ENCODE measurements at regions not wholly inside any gene's neighbourhood (a gene's known extent, or its start where the extent isn't known, plus 50 kb on each side); places are given as distances from the start of the nearest gene placed in this dataset.

DNA sequence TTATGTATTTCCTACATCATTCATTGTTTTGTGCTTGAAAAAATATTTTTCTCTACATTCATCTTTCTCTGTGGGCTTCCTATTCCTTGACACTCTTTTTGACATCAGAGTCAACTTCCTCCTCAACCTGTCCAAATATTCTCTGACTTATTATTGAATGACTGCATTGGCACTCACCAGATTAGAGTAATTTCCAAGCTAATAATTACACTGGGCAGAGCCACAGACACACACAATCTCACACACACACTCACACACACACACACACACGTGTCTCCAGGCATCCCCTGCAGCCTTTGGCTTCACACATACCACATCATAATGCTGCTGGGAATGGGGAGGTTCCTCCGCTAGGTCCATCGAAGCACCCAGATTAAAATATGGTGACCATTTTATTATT is 184.5 kb downstream of the SYK start:
- BruUV-seq (replicated peaks): no TSS peak
- peaks cover 10% of the 10 kb centered on the region for H3K4me1 Mint-ChIP-seq (ENCODE audit: low read depth, unreplicated experiment)
- H3K27ac Mint-ChIP-seq (ENCODE audit: unreplicated experiment): no peak overlapping the region
- intact Hi-C loops (cut with micrococcal nuclease; ENCODE audit: unreplicated experiment): no loop called here
- H3K9me3 Mint-ChIP-seq (ENCODE audit: low read depth, unreplicated experiment): peaks cover 2% of the 10 kb centered on the region
- no peak overlapping the region for H3K4me3 Mint-ChIP-seq (ENCODE audit: low read depth, unreplicated experiment)
- H3K27me3 Mint-ChIP-seq (ENCODE audit: unreplicated experiment): no peaks in the 10 kb centered on the region
- CTCF ChIA-PET: interaction anchor here (0.6 to 0.7 kb wide), 3 partner anchors 96 to 572 kb away, joined by 4 to 5 read pairs (median 4); no protein-coding TSS in a partner anchor
- no peaks in the 10 kb centered on the region for H3K36me3 Mint-ChIP-seq (ENCODE audit: insufficient read depth, unreplicated experiment)
- TF ChIP-seq, protein P1, sequence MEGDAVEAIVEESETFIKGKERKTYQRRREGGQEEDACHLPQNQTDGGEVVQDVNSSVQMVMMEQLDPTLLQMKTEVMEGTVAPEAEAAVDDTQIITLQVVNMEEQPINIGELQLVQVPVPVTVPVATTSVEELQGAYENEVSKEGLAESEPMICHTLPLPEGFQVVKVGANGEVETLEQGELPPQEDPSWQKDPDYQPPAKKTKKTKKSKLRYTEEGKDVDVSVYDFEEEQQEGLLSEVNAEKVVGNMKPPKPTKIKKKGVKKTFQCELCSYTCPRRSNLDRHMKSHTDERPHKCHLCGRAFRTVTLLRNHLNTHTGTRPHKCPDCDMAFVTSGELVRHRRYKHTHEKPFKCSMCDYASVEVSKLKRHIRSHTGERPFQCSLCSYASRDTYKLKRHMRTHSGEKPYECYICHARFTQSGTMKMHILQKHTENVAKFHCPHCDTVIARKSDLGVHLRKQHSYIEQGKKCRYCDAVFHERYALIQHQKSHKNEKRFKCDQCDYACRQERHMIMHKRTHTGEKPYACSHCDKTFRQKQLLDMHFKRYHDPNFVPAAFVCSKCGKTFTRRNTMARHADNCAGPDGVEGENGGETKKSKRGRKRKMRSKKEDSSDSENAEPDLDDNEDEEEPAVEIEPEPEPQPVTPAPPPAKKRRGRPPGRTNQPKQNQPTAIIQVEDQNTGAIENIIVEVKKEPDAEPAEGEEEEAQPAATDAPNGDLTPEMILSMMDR (IDR thresholded peaks at IDR 0.05; ENCODE audit: unreplicated experiment): no peak
- no peak for DNase-seq

DNA sequence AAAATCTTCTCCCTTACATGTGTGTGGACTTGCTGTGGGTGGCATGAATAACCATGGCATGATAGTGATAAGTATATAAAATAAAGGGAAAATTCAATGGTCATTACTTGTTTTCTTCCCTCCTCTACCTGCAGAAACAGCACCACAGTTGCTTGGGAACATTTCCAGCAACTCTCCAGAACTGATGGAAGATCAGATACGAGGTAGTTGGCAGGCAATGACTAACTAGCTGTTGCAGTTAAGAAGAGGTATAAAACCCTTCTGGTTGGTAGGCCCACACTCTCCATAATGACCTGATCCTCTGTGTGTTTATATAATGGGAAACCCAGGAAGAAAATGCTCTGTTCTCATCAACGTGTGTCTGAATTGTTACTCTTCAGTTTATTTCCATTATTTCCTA is 185.9 kb downstream of the SYK start:
- no peak for DNase-seq
- H3K27me3 Mint-ChIP-seq (ENCODE audit: unreplicated experiment): no peaks in the 10 kb centered on the region
- CTCF ChIA-PET: no interaction called here

DNA sequence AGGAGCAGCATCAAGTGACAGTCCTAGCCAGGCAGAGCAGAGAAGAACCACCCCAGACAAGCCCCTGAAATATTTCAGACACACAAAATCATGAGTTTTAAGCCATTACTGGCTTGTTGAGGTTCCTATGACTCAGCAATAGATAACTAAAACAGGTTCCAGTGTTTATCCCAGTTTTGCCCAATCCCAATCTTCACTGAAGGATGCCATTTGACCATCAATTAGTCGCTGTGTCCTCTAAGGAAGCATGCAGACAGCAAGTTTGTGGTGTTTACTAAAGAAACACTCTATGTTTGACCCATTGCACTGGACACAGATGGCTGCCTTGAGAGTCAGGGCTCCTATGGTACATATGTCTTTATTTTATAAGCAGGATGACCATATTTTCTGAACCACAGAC is 186.7 kb downstream of the SYK start:
- Mint-ChIP-seq H3K4me1 (ENCODE audit: low read depth, unreplicated experiment) (peaks cover 25% of the 10 kb centered on the region), H3K4me3 (ENCODE audit: low read depth, unreplicated experiment) (no peak overlapping the region), H3K36me3 (ENCODE audit: insufficient read depth, unreplicated experiment) (no peaks in the 10 kb centered on the region), H3K9me3 (ENCODE audit: low read depth, unreplicated experiment) (peaks cover 2% of the 10 kb centered on the region), H3K27ac (ENCODE audit: unreplicated experiment) (no peak overlapping the region), H3K27me3 (ENCODE audit: unreplicated experiment) (no peaks in the 10 kb centered on the region)
- no TSS peak for BruUV-seq (replicated peaks)
- intact Hi-C loops (cut with micrococcal nuclease; ENCODE audit: unreplicated experiment): no loop called here
- TF ChIP-seq, protein P1 (IDR thresholded peaks at IDR 0.05; ENCODE audit: unreplicated experiment): no peak
- CTCF ChIA-PET: no interaction called here
- no peak for DNase-seq

More for the DNA sequence above, 185.9 kb downstream of the SYK start:
- Mint-ChIP-seq H3K9me3 (ENCODE audit: low read depth, unreplicated experiment) (peaks cover 2% of the 10 kb centered on the region), H3K4me3 (ENCODE audit: low read depth, unreplicated experiment) (no peak overlapping the region), H3K27ac (ENCODE audit: unreplicated experiment) (no peak overlapping the region), H3K4me1 (ENCODE audit: low read depth, unreplicated experiment) (peaks cover 22% of the 10 kb centered on the region), H3K36me3 (ENCODE audit: insufficient read depth, unreplicated experiment) (no peaks in the 10 kb centered on the region)
- intact Hi-C loops (cut with micrococcal nuclease; ENCODE audit: unreplicated experiment): no loop called here
- TF ChIP-seq, protein P1 (IDR thresholded peaks at IDR 0.05; ENCODE audit: unreplicated experiment): no peak
- no TSS peak for BruUV-seq (replicated peaks)

DNA sequence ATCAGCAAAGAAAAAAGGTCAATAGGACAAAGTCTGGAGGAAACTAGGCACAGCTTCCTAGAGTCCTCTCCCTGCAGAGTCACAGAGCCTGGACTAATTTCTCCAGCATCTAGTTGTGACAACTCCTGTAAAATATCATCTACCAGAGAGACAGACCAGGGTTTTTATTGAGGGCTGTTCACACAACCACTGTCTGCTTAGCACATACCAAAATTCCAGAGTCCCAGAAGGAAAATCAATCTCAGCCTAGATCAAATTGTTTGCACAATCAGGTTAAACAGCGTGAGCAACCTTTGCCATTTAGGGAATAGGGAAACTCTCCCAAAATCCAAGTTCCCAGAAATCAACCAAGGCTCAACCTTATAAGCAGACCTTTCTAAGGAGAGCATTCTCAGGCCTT is 190.3 kb downstream of the SYK start:
- CTCF ChIA-PET: no interaction called here
- no peak overlapping the region for H3K27ac Mint-ChIP-seq (ENCODE audit: unreplicated experiment)
- no peaks in the 10 kb centered on the region for H3K36me3 Mint-ChIP-seq (ENCODE audit: insufficient read depth, unreplicated experiment)
- DNase-seq: no peak
- no TSS peak for BruUV-seq (replicated peaks)
- intact Hi-C loops (cut with micrococcal nuclease; ENCODE audit: unreplicated experiment): no loop called here
- peaks cover 2% of the 10 kb centered on the region for H3K9me3 Mint-ChIP-seq (ENCODE audit: low read depth, unreplicated experiment)
- no peak overlapping the region for H3K4me3 Mint-ChIP-seq (ENCODE audit: low read depth, unreplicated experiment)
- TF ChIP-seq, protein P1 (IDR thresholded peaks at IDR 0.05; ENCODE audit: unreplicated experiment): no peak
- H3K27me3 Mint-ChIP-seq (ENCODE audit: unreplicated experiment): no peaks in the 10 kb centered on the region
- H3K4me1 Mint-ChIP-seq (ENCODE audit: low read depth, unreplicated experiment): peaks cover 15% of the 10 kb centered on the region

Data from Calu3 (cell line).